ENCODE measurements at regions not wholly inside any gene's neighbourhood (a gene's known extent, or its start where the extent isn't known, plus 50 kb on each side); places are given as distances from the start of the nearest gene placed in this dataset.

GRCh38 chr12:60419986-60420385 lies 824.2 kb downstream of the SLC16A7 start:
- Histone ChIP-seq H3K9me3 (ENCODE audit: control insufficient read depth, insufficient read depth, low read length) (no peaks in the 10 kb centered on the region; the same call in 1 of the 2 replicates), H3K36me3 (ENCODE audit: insufficient read depth, low read length) (no peaks in the 10 kb centered on the region), H3K9ac (ENCODE audit: low read depth, low read length) (no peak overlapping the region), H3K4me1 (ENCODE audit: insufficient read depth, low read length) (no peaks in the 10 kb centered on the region)

GRCh38 chr12:60421741-60422140 lies 825.9 kb downstream of the SLC16A7 start:
- H3K9me3 ChIP-seq (ENCODE audit: control insufficient read depth, insufficient read depth, low read length): no peaks in the 10 kb centered on the region
- H3K36me3 ChIP-seq (ENCODE audit: insufficient read depth, low read length): no peaks in the 10 kb centered on the region
- H3K4me1 ChIP-seq (ENCODE audit: insufficient read depth, low read length): no peaks in the 10 kb centered on the region
- no peak overlapping the region for H3K9ac ChIP-seq (ENCODE audit: low read depth, low read length)

GRCh38 chr12:60437297-60437696 lies 841.5 kb downstream of the SLC16A7 start:
- Histone ChIP-seq H3K9me3 (ENCODE audit: control insufficient read depth, insufficient read depth, low read length) (no peaks in the 10 kb centered on the region; the same call in 1 of the 2 replicates), H3K9ac (ENCODE audit: low read depth, low read length) (no peak overlapping the region), H3K36me3 (ENCODE audit: insufficient read depth, low read length) (no peaks in the 10 kb centered on the region), H3K4me1 (ENCODE audit: insufficient read depth, low read length) (no peaks in the 10 kb centered on the region)

GRCh38 chr12:60441577-60441976 lies 845.7 kb downstream of the SLC16A7 start:
- Histone ChIP-seq H3K9ac (ENCODE audit: low read depth, low read length) (no peak overlapping the region), H3K4me1 (ENCODE audit: insufficient read depth, low read length) (no peaks in the 10 kb centered on the region), H3K36me3 (ENCODE audit: insufficient read depth, low read length) (no peaks in the 10 kb centered on the region), H3K9me3 (ENCODE audit: control insufficient read depth, insufficient read depth, low read length) (no peaks in the 10 kb centered on the region; the same call in 1 of the 2 replicates)

GRCh38 chr12:60451457-60451856 lies 855.6 kb downstream of the SLC16A7 start:
- Histone ChIP-seq H3K9ac (ENCODE audit: low read depth, low read length) (no peak overlapping the region), H3K4me1 (ENCODE audit: insufficient read depth, low read length) (no peaks in the 10 kb centered on the region), H3K9me3 (ENCODE audit: control insufficient read depth, insufficient read depth, low read length) (no peaks in the 10 kb centered on the region), H3K36me3 (ENCODE audit: insufficient read depth, low read length) (no peaks in the 10 kb centered on the region)

GRCh38 chr12:60465060-60465459 lies 869.2 kb downstream of the SLC16A7 start:
- no peak overlapping the region for H3K9ac ChIP-seq (ENCODE audit: low read depth, low read length)
- no peaks in the 10 kb centered on the region for H3K4me1 ChIP-seq (ENCODE audit: insufficient read depth, low read length)
- H3K36me3 ChIP-seq (ENCODE audit: insufficient read depth, low read length): no peaks in the 10 kb centered on the region
- H3K9me3 ChIP-seq (ENCODE audit: control insufficient read depth, insufficient read depth, low read length): no peaks in the 10 kb centered on the region

GRCh38 chr12:60468546-60468945 lies 872.7 kb downstream of the SLC16A7 start:
- H3K9ac ChIP-seq (ENCODE audit: low read depth, low read length): no peak overlapping the region
- no peaks in the 10 kb centered on the region for H3K9me3 ChIP-seq (ENCODE audit: control insufficient read depth, insufficient read depth, low read length)
- no peaks in the 10 kb centered on the region for H3K36me3 ChIP-seq (ENCODE audit: insufficient read depth, low read length)
- H3K4me1 ChIP-seq (ENCODE audit: insufficient read depth, low read length): no peaks in the 10 kb centered on the region

- no peaks in the 10 kb centered on the region for H3K36me3 ChIP-seq (ENCODE audit: insufficient read depth, low read length)
- no peak overlapping the region for H3K9ac ChIP-seq (ENCODE audit: low read depth, low read length)
- peaks cover 12% of the 10 kb centered on the region; the same call in 1 of the 2 replicates for H3K4me1 ChIP-seq (ENCODE audit: insufficient read depth, low read length)
- no peaks in the 10 kb centered on the region for H3K9me3 ChIP-seq (ENCODE audit: control insufficient read depth, insufficient read depth, low read length)
Observed at GRCh38 chr12:60475825-60476224, 880.0 kb downstream of the SLC16A7 start.

GRCh38 chr12:60487284-60487683 lies 891.5 kb downstream of the SLC16A7 start:
- no peak overlapping the region for H3K9ac ChIP-seq (ENCODE audit: low read depth, low read length)
- H3K9me3 ChIP-seq (ENCODE audit: control insufficient read depth, insufficient read depth, low read length): no peaks in the 10 kb centered on the region
- H3K36me3 ChIP-seq (ENCODE audit: insufficient read depth, low read length): no peaks in the 10 kb centered on the region
- H3K4me1 ChIP-seq (ENCODE audit: insufficient read depth, low read length): no peaks in the 10 kb centered on the region

- no peaks in the 10 kb centered on the region for H3K4me1 ChIP-seq (ENCODE audit: insufficient read depth, low read length)
- H3K9ac ChIP-seq (ENCODE audit: low read depth, low read length): no peak overlapping the region
- H3K9me3 ChIP-seq (ENCODE audit: control insufficient read depth, insufficient read depth, low read length): no peaks in the 10 kb centered on the region
- no peaks in the 10 kb centered on the region for H3K36me3 ChIP-seq (ENCODE audit: insufficient read depth, low read length)
Observed at GRCh38 chr12:60489071-60489470, 893.2 kb downstream of the SLC16A7 start.

GRCh38 chr12:60494244-60494643 lies 898.4 kb downstream of the SLC16A7 start:
- H3K9ac ChIP-seq (ENCODE audit: low read depth, low read length): no peak overlapping the region
- no peaks in the 10 kb centered on the region for H3K9me3 ChIP-seq (ENCODE audit: control insufficient read depth, insufficient read depth, low read length)
- H3K4me1 ChIP-seq (ENCODE audit: insufficient read depth, low read length): no peaks in the 10 kb centered on the region
- no peaks in the 10 kb centered on the region for H3K36me3 ChIP-seq (ENCODE audit: insufficient read depth, low read length)

GRCh38 chr12:60498656-60499055 lies 902.8 kb downstream of the SLC16A7 start:
- H3K9ac ChIP-seq (ENCODE audit: low read depth, low read length): no peak overlapping the region
- no peaks in the 10 kb centered on the region for H3K9me3 ChIP-seq (ENCODE audit: control insufficient read depth, insufficient read depth, low read length)
- no peaks in the 10 kb centered on the region for H3K36me3 ChIP-seq (ENCODE audit: insufficient read depth, low read length)
- H3K4me1 ChIP-seq (ENCODE audit: insufficient read depth, low read length): no peaks in the 10 kb centered on the region

GRCh38 chr12:60501124-60501729 lies 905.4 kb downstream of the SLC16A7 start:
- Histone ChIP-seq H3K4me1 (ENCODE audit: insufficient read depth, low read length) (no peaks in the 10 kb centered on the region), H3K36me3 (ENCODE audit: insufficient read depth, low read length) (no peaks in the 10 kb centered on the region), H3K9me3 (ENCODE audit: control insufficient read depth, insufficient read depth, low read length) (no peaks in the 10 kb centered on the region), H3K9ac (ENCODE audit: low read depth, low read length) (no peak overlapping the region)

- Histone ChIP-seq H3K4me1 (ENCODE audit: insufficient read depth, low read length) (no peaks in the 10 kb centered on the region), H3K9me3 (ENCODE audit: control insufficient read depth, insufficient read depth, low read length) (no peaks in the 10 kb centered on the region; the same call in 1 of the 2 replicates), H3K36me3 (ENCODE audit: insufficient read depth, low read length) (no peaks in the 10 kb centered on the region), H3K9ac (ENCODE audit: low read depth, low read length) (no peak overlapping the region)
Observed at GRCh38 chr12:60522684-60523400, 927.0 kb downstream of the SLC16A7 start.

GRCh38 chr12:60529261-60529660 lies 933.4 kb downstream of the SLC16A7 start:
- H3K36me3 ChIP-seq (ENCODE audit: insufficient read depth, low read length): no peaks in the 10 kb centered on the region
- H3K9ac ChIP-seq (ENCODE audit: low read depth, low read length): no peak overlapping the region
- no peaks in the 10 kb centered on the region for H3K4me1 ChIP-seq (ENCODE audit: insufficient read depth, low read length)
- H3K9me3 ChIP-seq (ENCODE audit: control insufficient read depth, insufficient read depth, low read length): no peaks in the 10 kb centered on the region

Data from ES-I3 (cell line).